ENCODE measurements at regions not wholly inside any gene's neighbourhood (a gene's known extent, or its start where the extent isn't known, plus 50 kb on each side); places are given as distances from the start of the nearest gene placed in this dataset.

DNA sequence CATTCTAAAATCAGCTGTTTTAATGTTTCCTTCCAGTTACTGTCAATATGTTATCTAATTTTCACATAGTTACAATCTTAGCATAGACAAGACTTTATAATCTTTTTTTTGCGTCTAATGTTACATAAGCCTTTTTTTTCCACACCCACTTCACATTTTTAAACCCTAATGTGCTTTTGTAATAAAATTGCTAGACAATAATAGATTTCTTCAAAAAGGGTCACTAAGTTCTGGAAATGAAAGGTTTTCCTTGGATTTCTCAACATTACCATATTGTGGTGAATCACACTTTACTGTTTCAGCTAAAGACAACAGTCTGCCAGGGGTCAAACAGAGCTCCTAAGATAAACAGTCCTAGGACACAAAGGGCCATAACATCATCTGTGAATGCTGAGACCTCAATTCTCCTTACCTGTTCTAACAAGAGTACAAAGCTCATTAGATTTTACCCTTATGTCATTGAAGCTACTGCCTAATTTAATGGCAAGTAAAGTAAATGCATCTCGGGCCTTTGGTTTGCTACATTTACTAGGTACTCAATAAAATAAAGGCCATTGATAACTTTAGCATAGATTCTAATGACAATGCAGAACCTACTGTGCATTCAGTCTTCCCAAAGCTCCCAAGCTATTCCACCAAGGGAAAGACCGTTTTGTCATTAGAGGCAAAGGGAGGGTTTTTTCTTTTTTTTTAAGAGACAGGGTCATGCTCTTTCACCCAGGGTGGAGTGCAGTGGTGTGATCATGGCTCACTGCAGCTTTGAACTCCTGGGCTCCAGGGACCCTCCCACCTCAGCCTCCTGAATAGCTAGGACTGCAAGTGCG is 111.2 kb upstream of the SLC38A2 start:
- Histone ChIP-seq H4K20me1 (ENCODE audit: control insufficient read depth, extremely low read depth, insufficient read depth, low read length) (no peaks in the 10 kb centered on the region), H3K79me2 (ENCODE audit: control insufficient read depth, insufficient read depth, low read length) (no peaks in the 10 kb centered on the region), H3K9me1 (ENCODE audit: control insufficient read depth, extremely low read depth, insufficient read depth, low read length) (no peaks in the 10 kb centered on the region), H2AFZ (ENCODE audit: control insufficient read depth, low read length) (no peak overlapping the region), H3K9me3 (ENCODE audit: control insufficient read depth, low read depth, low read length) (no peaks in the 10 kb centered on the region), H3K4me3 (ENCODE audit: control insufficient read depth in 2 of 3, extremely low read depth in 1 of 3, insufficient read depth in 2 of 3, low read depth in 1 of 3, low read length in 3 of 3) (no peak overlapping the region), H3K4me1 (ENCODE audit: control insufficient read depth, extremely low read depth, insufficient read depth, low read length) (peaks cover 8% of the 10 kb centered on the region), H3K4me2 (ENCODE audit: control insufficient read depth, extremely low read depth, insufficient read depth, low read depth, low read length) (no peak overlapping the region), H3K27ac (ENCODE audit: control insufficient read depth, insufficient read depth, low read length) (no peak overlapping the region), H3K36me3 (ENCODE audit: control insufficient read depth in 2 of 2, extremely low read depth in 1 of 2, insufficient read depth in 2 of 2, low read length in 2 of 2) (no peaks in the 10 kb centered on the region), H3K27me3 (ENCODE audit: control insufficient read depth, extremely low read depth, insufficient read depth, low read length) (no peaks in the 10 kb centered on the region), H3K9ac (ENCODE audit: control insufficient read depth, extremely low read depth, insufficient read depth, low read length) (no peak overlapping the region)
- no peak for TF ChIP-seq EZH2 (IDR thresholded peaks at IDR 0.05; ENCODE audit: low read length)
- TF ChIP-seq, protein P1, sequence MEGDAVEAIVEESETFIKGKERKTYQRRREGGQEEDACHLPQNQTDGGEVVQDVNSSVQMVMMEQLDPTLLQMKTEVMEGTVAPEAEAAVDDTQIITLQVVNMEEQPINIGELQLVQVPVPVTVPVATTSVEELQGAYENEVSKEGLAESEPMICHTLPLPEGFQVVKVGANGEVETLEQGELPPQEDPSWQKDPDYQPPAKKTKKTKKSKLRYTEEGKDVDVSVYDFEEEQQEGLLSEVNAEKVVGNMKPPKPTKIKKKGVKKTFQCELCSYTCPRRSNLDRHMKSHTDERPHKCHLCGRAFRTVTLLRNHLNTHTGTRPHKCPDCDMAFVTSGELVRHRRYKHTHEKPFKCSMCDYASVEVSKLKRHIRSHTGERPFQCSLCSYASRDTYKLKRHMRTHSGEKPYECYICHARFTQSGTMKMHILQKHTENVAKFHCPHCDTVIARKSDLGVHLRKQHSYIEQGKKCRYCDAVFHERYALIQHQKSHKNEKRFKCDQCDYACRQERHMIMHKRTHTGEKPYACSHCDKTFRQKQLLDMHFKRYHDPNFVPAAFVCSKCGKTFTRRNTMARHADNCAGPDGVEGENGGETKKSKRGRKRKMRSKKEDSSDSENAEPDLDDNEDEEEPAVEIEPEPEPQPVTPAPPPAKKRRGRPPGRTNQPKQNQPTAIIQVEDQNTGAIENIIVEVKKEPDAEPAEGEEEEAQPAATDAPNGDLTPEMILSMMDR (optimal IDR thresholded peaks at IDR 0.05 in 1 of 3, IDR thresholded peaks at IDR 0.05 in 1 of 3, conservative IDR thresholded peaks at IDR 0.05 in 1 of 3; ENCODE audit: extremely low read depth in 1 of 3, insufficient read depth in 2 of 3, low read length in 3 of 3), result no peak
- dilution Hi-C loops (cut with MboI; ENCODE audit: extremely low pct_ligation_motif_present, low sequenced_read_pairs), result no loop called here
- FAIRE-seq (no peak), DNase-seq (ENCODE audit: low read depth, low spot score) (no peak)

DNA sequence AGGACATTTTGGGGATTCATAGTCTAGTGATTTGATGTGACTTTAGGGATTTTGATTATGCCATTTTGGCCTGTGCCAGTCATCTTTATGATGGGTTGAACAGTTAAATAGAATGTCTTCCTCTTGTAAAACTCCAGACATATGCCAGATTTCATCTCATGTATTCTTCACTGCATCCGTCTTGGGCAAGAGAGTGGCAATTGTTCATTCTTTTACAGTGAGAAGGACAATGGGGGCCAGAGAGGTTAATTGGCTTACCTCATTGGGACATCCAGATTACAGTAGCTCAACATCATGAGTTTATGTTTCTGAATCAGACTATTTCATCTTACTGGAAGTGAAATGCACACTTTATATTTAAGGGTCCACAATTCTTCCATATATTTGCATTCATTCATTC is 108.2 kb upstream of the SLC38A2 start:
- H4K20me1 ChIP-seq (ENCODE audit: control insufficient read depth, extremely low read depth, insufficient read depth, low read length), result no peaks in the 10 kb centered on the region
- no peaks in the 10 kb centered on the region for H3K9me1 ChIP-seq (ENCODE audit: control insufficient read depth, extremely low read depth, insufficient read depth, low read length)
- H3K4me3 ChIP-seq (ENCODE audit: control insufficient read depth in 2 of 3, extremely low read depth in 1 of 3, insufficient read depth in 2 of 3, low read depth in 1 of 3, low read length in 3 of 3), result no peak overlapping the region
- peaks cover 8% of the 10 kb centered on the region for H3K4me1 ChIP-seq (ENCODE audit: control insufficient read depth, extremely low read depth, insufficient read depth, low read length)
- FAIRE-seq, result no peak
- TF ChIP-seq, protein P1 (optimal IDR thresholded peaks at IDR 0.05 in 1 of 3, IDR thresholded peaks at IDR 0.05 in 1 of 3, conservative IDR thresholded peaks at IDR 0.05 in 1 of 3; ENCODE audit: extremely low read depth in 1 of 3, insufficient read depth in 2 of 3, low read length in 3 of 3), result no peak
- no peak for TF ChIP-seq EZH2 (IDR thresholded peaks at IDR 0.05; ENCODE audit: low read length)
- no peak overlapping the region for H3K4me2 ChIP-seq (ENCODE audit: control insufficient read depth, extremely low read depth, insufficient read depth, low read depth, low read length)
- no peaks in the 10 kb centered on the region for H3K27me3 ChIP-seq (ENCODE audit: control insufficient read depth, extremely low read depth, insufficient read depth, low read length)
- no peaks in the 10 kb centered on the region for H3K36me3 ChIP-seq (ENCODE audit: control insufficient read depth in 2 of 2, extremely low read depth in 1 of 2, insufficient read depth in 2 of 2, low read length in 2 of 2)
- no peaks in the 10 kb centered on the region for H3K79me2 ChIP-seq (ENCODE audit: control insufficient read depth, insufficient read depth, low read length)
- DNase-seq (ENCODE audit: low read depth, low spot score), result no peak
- H3K9me3 ChIP-seq (ENCODE audit: control insufficient read depth, low read depth, low read length), result no peaks in the 10 kb centered on the region
- dilution Hi-C loops (cut with MboI; ENCODE audit: extremely low pct_ligation_motif_present, low sequenced_read_pairs), result no loop called here
- no peak overlapping the region for H2AFZ ChIP-seq (ENCODE audit: control insufficient read depth, low read length)
- H3K9ac ChIP-seq (ENCODE audit: control insufficient read depth, extremely low read depth, insufficient read depth, low read length), result no peak overlapping the region
- H3K27ac ChIP-seq (ENCODE audit: control insufficient read depth, insufficient read depth, low read length), result no peak overlapping the region

Measured in keratinocyte (primary cell).